Neural cell (in vitro differentiated cells): ENCODE measurements at regions not wholly inside any gene's neighbourhood (a gene's known extent, or its start where the extent isn't known, plus 50 kb on each side); places are given as distances from the start of the nearest gene placed in this dataset.

Source experiments
- CTCF ChIP-seq: fragments of 450-650 bp; IDR thresholded peaks from 2 replicates; pipeline ENCODE4 v1.5.1; 2014; ENCODE audit warnings: antibody characterized with exemption, mild to moderate bottlenecking, moderate library complexity; ENCODE audit not compliant: poor library complexity, severe bottlenecking
- EP300 ChIP-seq: fragments of 450-650 bp; conservative IDR thresholded peaks from 2 replicates; pipeline ENCODE4 v1.6.1; 2014; ENCODE audit warnings: antibody characterized with exemption, mild to moderate bottlenecking, moderate library complexity; ENCODE audit not compliant: poor library complexity, severe bottlenecking
- POLR2AphosphoS5 ChIP-seq: IDR thresholded peaks from 2 replicates; pipeline ENCODE4 v1.6.1; 2012
- TAF1 ChIP-seq: IDR thresholded peaks from 2 replicates; pipeline ENCODE4 v1.6.1; 2012; ENCODE audit warnings: low read depth

GRCh38 chr16:73329358-73330286, 281.7 kb upstream of the ZFHX3 start:
- TF ChIP-seq CTCF (no peak), EP300 (no peak), POLR2AphosphoS5 (no peak), TAF1 (no peak)
